ENCODE measurements at regions not wholly inside any gene's neighbourhood (a gene's known extent, or its start where the extent isn't known, plus 50 kb on each side); places are given as distances from the start of the nearest gene placed in this dataset.

DNA sequence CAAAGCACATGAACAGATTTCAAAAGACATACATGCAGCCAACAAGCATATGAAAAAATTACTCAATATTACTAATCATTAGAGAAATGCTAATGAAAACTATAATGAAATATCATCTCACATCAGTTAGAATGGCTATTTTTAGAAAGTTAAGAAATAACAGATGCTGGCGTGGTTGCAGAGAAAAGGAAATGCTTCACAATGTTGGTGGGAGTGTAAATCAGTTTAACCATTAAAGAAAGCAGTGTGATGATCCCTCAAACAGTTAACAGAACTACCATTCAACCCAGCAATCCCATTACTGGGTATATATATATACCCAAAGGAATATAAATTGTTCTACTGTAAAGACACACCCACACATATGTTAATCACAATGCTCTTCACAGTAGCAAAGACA, 117.7 kb upstream of the SETBP1 start:
- H3K4me3 ChIP-seq (ENCODE audit: low read depth, low read length) = no peak overlapping the region
- in situ Hi-C loops (cut with HindIII; ENCODE audit: low sequenced_read_pairs) = no loop called here
- no peak for DNase-seq (ENCODE audit: low read depth, low spot score)
- TF ChIP-seq, protein P1, sequence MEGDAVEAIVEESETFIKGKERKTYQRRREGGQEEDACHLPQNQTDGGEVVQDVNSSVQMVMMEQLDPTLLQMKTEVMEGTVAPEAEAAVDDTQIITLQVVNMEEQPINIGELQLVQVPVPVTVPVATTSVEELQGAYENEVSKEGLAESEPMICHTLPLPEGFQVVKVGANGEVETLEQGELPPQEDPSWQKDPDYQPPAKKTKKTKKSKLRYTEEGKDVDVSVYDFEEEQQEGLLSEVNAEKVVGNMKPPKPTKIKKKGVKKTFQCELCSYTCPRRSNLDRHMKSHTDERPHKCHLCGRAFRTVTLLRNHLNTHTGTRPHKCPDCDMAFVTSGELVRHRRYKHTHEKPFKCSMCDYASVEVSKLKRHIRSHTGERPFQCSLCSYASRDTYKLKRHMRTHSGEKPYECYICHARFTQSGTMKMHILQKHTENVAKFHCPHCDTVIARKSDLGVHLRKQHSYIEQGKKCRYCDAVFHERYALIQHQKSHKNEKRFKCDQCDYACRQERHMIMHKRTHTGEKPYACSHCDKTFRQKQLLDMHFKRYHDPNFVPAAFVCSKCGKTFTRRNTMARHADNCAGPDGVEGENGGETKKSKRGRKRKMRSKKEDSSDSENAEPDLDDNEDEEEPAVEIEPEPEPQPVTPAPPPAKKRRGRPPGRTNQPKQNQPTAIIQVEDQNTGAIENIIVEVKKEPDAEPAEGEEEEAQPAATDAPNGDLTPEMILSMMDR (IDR thresholded peaks at IDR 0.05; ENCODE audit: low read depth, low read length) = no peak

DNA sequence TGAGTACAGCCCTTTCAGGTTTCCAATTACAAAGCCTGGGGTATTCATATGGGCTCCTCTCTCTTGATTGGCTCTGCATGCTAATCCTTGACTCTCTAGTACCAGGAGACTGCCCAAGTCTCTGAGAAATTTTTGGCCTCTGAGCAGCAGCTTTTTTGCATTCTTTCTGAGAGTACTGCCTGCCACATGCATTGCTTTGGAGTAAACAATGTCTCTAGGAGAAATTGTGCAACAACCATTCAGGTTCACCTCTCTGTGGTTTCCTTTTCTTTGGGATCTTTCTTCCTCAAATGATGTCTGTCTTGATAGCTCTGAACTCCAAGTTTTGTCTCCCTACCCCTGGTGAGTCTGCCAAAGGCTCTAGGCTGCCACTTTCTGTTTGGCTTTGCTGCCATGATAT, 115.8 kb upstream of the SETBP1 start:
- DNase-seq (ENCODE audit: low read depth, low spot score) = peak; percentile 49

DNA sequence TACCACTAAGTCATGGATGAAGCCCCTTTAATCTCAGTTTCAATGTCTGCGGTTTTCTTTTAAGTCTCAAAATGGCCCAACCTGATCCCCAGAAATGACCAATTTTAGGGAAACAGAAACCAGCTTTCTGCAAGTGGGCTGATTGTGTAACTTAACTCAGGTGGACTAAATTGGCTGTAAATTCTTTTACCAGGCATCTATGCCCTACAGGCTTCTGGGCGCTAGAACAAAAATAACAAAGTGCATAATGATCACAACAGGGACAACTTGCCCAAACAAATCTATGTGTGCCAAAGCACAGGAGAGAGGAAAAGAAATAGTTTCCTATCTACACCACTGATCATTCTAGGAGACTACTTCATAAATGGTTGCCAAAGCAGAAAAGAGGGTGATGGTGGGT, 112.3 kb upstream of the SETBP1 start:
- DNase-seq (ENCODE audit: low read depth, low spot score) = no peak
- in situ Hi-C loops (cut with HindIII; ENCODE audit: low sequenced_read_pairs) = no loop called here
- TF ChIP-seq, protein P1 (IDR thresholded peaks at IDR 0.05; ENCODE audit: low read depth, low read length) = no peak
- no peak overlapping the region for H3K4me3 ChIP-seq (ENCODE audit: low read depth, low read length)

More for the DNA sequence above, 115.8 kb upstream of the SETBP1 start:
- TF ChIP-seq, protein P1 (IDR thresholded peaks at IDR 0.05; ENCODE audit: low read depth, low read length) = no peak
- H3K4me3 ChIP-seq (ENCODE audit: low read depth, low read length) = no peak overlapping the region
- in situ Hi-C loops (cut with HindIII; ENCODE audit: low sequenced_read_pairs) = no loop called here

DNA sequence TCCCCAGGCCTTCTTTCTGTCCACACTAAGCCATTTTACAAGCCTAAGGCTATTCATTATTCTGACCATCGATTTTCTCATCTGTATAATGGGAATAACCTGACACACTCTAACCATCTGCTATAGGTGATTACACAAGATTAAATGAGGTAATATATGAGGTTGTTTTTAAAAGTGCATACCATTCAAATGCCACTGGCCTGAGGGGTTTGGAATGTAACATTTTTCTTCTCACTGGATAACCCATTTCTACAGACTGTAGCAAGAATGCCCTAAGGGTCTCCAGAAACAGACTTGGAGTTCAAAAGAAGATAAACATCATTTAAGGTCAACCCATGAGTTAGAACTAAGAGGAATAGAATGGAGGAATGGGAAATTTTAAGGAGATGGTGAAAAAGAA, 111.7 kb upstream of the SETBP1 start:
- TF ChIP-seq, protein P1 (IDR thresholded peaks at IDR 0.05; ENCODE audit: low read depth, low read length) = no peak
- no peak for DNase-seq (ENCODE audit: low read depth, low spot score)
- no peak overlapping the region for H3K4me3 ChIP-seq (ENCODE audit: low read depth, low read length)
- in situ Hi-C loops (cut with HindIII; ENCODE audit: low sequenced_read_pairs) = no loop called here

DNA sequence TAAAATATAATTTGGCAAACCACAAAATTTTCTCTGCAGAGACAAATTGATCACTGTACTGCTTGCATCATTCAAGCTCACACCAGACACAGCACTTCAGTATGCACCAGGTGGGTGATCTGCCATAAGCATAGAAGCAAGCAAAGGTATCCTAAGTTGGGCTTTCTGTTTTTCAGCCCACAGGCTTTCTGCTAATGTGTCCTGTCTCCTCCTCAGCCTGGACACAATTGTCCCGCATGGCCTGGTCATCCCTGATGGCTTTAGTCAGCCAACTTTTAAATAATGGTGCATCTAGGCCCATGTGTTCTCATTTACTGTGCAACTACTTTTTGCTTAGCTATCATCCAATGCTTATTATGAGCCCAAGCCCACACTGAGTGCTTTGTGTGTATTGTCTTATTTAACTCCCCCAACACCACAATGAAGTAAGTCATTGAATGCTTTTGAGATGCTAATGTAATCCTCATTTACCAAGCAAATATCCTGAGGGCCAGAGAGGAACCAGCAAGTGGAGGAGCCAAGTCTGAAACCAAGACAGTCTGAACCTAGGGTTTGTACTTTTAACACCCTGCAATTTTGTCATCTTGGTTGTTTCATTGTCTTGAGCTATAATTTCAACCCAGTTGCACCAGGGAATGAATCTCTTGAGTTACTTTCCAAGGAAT, 111.2 kb upstream of the SETBP1 start:
- no peak overlapping the region for H3K4me3 ChIP-seq (ENCODE audit: low read depth, low read length)
- TF ChIP-seq, protein P1 (IDR thresholded peaks at IDR 0.05; ENCODE audit: low read depth, low read length) = no peak
- in situ Hi-C loops (cut with HindIII; ENCODE audit: low sequenced_read_pairs) = no loop called here
- no peak for DNase-seq (ENCODE audit: low read depth, low spot score)

DNA sequence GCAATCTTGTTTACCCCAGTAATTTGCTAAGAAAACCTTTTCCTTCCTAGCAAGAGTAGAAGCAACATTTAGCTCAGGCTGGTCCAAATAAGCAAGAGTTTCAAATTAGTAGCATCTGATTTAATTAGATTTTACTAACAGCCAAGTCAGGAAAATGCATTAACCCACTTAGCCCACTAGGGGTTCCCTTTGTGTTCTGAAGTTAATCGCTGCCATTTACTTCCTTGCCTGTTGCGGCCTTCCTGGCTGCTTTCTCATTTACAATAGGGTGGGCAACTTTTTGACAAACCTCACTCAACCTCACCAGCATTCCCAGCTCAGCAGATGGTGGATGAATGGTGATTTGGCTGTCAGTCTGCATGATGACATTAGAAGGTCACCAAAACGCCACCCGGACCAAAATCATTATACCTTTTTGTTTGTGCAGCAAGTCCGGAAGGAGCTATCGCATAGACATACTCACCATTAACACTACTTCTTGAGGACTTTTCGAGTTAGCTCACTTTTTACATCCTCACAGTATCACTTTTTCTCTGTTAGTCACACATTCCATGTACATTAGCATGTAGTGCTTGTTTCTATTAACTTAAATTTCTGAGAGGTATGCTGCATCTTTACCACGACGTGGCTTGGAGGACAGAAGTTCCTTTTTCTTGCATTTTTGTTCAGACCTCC, 101.5 kb upstream of the SETBP1 start:
- in situ Hi-C loops (cut with HindIII; ENCODE audit: low sequenced_read_pairs) = no loop called here
- TF ChIP-seq, protein P1 (IDR thresholded peaks at IDR 0.05; ENCODE audit: low read depth, low read length) = peak; percentile 66
- DNase-seq (ENCODE audit: low read depth, low spot score) = peak; percentile 59
- no peak overlapping the region for H3K4me3 ChIP-seq (ENCODE audit: low read depth, low read length)

Data from astrocyte of the spinal cord (primary cell).